Gastroesophageal sphincter (tissue), 3 donors: ENCODE measurements at regions not wholly inside any gene's neighbourhood (a gene's known extent, or its start where the extent isn't known, plus 50 kb on each side); places are given as distances from the start of the nearest gene placed in this dataset.

ENCODE experiments used
- CTCF ChIP-seq, 4 experiments: fragments of 200-600 bp in 2 of 4; fragments of 450-650 bp in 2 of 4; sonication (generic) in 1 of 4; IDR thresholded peaks; one replicate each; pipeline ENCODE4 v1.5.1; 2017 to 2019; ENCODE audit warnings: antibody characterized with exemption in 4 of 4, mild to moderate bottlenecking in 2 of 4, moderate library complexity in 2 of 4
- POLR2A ChIP-seq, 2 donors: fragments of 450-650 bp; IDR thresholded peaks; one replicate each; pipeline ENCODE4 v1.6.1; 2017; ENCODE audit warnings: antibody characterized with exemption in 2 of 2, mild to moderate bottlenecking in 2 of 2, moderate library complexity in 1 of 2
- POLR2AphosphoS5 ChIP-seq: sonication (generic); formaldehyde crosslinking; IDR thresholded peaks from one replicate; pipeline ENCODE4 v1.6.1; 2017; ENCODE audit warnings: antibody characterized with exemption

GRCh38 chr16:76732894-76733293 lies 455.7 kb downstream of the CNTNAP4 start:
- no peak for TF ChIP-seq CTCF (IDR thresholded peaks at IDR 0.05)
- TF ChIP-seq POLR2AphosphoS5: no peak
- no peak for TF ChIP-seq POLR2A (IDR thresholded peaks at IDR 0.05)
